CD4-positive, alpha-beta T cell treated with Interleukin-4 for 1 hour (primary cell): ENCODE measurements at regions not wholly inside any gene's neighbourhood (a gene's known extent, or its start where the extent isn't known, plus 50 kb on each side); places are given as distances from the start of the nearest gene placed in this dataset.

Experiments used
- DNase-seq, 2 donors: peaks; one replicate each; pipeline ENCODE4 v3.0.0-alpha.2; 2020 to 2022

DNA sequence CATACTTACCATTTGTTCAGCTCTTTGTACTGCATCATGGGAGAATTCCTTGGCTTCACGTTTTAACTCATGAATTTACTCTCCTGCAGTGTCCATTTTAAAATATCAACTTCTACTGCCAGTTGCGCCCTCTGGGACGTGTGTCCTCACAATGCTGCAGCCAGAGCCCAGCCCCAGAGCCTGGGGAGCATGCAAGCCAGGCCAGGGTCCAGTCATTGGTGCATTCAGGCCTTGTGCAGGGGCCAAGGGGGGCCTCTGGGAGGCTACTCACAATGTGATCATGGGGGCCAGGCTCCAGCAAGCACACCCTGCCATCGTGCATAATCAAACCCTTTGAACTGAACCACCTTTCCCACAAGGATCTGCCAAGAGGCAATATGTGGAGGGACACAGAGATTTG, 105.6 kb upstream of the CCDC112 start:
- DNase-seq: no peak

DNA sequence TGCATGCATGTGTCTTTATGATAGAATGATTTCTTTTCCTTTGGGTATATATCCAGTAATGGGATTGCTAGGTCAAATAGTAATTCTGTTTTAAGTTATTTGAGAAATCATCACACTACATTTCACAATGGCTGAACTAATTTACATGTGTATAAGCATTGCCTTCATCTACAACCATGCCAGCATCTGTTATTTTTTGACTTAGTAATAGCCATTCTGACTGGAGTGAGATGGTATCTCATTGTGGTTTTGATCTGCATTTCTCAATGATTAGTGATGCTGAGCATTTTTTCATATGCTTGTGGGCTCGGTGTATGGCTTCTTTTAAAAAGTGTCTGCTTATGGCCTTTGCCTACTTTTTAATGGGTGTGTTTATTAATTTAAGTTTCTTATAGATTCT, 102.3 kb upstream of the CCDC112 start:
- no peak for DNase-seq

DNA sequence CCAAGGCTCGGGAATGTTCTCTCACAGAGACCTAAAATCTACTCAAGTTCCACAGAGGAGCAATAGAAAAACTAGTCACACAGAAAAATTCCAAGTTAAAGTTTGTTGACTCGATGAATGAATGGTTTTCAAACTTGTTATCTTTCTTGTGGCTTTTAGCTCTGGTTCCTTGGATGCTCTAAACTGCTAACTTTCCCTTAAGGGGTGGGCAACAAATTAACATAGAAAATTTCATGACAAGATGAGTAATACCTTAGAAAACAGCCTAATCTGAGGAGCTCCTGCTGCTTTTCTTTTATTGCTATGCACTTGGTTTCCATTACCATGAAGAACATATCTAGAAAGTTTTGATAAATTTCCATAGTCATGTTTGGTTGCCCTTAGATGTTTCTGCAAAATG, 100.2 kb upstream of the CCDC112 start:
- no peak for DNase-seq

DNA sequence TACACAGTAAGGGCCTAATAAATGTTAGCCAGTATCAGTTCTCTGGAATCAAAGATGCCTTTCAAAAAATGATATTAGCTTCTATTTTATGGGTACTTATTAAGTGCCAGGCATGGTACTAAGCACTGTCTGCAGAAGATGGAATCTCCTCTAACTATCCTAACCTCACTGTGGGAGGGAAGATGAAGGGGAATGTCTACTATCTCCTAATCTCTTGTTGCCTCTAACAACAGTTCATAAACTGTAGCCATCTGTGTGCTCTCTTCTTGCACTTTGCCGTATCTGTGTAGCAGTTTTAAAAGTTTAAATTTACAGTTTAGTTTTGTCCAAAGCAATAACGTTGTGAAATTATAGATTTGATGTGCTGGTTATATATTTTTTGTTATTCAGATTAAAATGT, 99.6 kb upstream of the CCDC112 start:
- DNase-seq: no peak

DNA sequence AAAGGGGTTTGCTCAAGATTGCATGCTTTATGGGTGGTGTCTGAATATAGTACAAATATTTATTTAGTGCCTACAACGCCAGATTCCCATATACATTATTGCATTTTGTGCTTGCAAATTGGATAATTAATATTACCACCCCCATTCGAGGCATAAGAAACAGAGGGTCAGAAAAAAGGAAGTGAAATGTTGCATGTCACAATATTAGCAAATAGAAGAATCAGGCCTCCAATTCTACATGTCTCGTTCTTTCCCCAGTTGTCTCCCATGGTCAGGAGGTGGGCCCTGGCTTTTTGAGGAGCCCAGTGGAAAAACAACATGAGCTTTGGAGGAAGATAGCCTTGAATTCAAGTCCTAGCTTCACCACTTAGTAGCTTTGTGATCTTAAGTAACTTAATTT, 98.1 kb upstream of the CCDC112 start:
- DNase-seq: no peak

DNA sequence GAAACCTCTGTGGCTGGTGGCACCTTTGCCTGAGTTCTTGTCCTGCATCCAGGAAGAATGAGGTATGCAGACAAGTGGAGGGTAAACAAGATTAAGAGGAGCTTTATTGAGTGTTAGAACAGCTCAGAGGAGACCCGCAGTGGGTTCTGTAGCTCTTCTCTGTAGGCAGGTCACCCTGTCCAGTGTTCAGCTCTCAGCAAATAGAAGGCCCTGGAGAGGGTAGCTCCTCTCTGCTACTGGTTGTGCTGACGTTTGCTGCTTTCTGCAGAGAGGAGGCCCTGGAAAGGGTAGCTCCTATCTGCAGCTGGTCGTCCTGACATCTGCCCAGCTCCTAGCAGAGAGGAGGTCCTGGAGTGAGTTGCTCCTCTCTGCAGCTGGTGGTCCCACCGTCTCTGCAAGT, 96.8 kb upstream of the CCDC112 start:
- DNase-seq: no peak

DNA sequence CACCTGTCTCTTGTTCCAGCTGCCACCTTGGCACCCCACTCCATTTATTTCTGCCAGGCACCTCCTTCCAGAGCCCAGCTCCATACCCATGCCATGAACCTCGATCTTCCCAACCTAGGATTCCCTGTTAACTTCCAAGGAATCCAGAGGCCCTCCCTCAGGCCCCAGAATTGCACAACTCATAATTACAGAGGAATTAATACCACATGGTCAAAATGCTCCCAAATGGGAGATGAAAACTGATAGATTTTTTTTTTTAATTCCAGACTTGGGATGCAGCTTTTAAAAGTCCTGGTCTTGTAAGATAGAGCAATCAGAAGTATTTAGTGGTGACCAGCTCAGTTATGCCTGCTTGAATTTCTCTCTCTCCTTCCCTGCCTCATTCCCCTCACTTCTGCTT, 96.2 kb upstream of the CCDC112 start:
- DNase-seq: no peak

DNA sequence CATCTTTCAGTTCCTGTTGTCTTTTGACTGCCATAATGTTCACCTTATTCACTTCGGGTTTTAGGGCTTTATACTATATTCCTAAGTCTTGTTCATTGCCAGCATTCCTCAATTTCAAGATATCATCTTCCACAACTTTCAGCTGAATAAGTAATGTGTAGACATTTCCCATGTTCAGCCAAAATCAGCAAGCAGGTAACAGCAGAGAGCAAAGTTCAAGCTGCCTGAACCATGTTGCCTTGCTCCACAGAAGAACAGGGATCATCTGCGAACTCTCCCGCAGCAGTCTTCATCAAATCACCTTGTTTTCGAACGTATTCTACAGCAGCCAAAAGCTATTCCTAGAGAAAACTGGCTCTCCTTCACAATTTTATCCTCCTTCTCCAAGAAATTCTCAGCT, 95.3 kb upstream of the CCDC112 start:
- no peak for DNase-seq

DNA sequence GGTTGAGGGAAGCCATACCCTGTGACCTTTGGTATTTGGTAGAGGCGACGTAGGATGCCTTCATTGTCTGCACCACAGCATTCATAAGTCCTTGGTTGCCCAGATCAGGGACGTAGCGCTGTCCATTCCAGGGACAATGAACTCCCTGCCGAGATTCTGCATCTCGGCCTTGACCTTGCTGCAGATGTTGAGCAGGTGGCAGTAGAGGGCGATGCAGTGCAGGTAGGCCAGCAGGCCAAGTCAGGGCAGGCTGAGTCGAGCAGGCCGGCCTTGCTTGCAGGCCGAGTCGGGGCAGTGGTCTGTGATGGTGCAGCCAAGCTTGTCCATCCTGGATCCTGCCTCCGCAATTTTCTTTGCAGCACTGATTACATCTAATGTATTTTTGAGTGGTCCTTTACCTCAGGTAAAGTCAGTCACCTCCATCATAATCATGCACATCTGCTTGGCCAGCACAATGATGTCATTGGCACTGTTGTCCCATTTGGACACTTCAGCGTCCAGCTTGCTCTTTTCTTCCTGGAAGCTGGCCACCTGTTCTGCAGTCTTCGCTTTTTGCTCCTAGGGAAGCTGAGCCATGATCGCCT, 93.4 kb upstream of the CCDC112 start:
- DNase-seq: no peak

DNA sequence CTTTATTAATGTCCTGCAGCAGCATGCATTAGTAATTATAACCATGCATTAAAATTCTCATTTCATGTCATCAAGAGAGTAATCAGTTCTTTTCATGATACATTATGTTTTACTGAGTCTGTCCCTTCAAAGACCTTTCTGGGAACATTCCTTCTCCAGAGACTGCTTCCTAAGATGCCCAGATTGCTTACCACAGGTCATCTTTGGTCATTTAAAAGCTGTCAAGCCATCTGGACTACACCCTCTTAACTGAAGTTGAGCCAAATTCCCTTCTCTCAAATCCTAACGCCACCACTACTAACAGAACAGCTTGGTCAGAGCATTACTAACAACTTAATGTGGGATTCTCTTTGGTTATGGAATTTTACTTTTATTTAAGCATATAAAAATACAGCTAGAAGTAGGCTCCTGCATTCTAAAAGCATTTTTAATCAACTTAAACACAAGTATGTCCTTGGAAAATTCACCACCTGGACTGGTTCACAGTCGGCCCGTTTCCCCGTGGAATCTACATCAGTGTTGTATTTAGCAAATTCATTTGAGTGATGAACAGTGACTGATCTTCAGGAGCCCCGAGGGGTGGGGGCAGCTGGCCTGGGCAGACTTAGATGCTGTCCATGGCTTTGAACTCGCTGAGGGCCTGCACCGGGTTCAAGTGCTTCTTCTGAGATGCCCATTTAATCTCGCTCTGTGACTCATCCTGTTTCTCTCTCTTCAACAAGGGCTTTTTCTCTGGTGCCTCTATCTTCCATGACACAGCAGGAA, 92.8 kb upstream of the CCDC112 start:
- no peak for DNase-seq

DNA sequence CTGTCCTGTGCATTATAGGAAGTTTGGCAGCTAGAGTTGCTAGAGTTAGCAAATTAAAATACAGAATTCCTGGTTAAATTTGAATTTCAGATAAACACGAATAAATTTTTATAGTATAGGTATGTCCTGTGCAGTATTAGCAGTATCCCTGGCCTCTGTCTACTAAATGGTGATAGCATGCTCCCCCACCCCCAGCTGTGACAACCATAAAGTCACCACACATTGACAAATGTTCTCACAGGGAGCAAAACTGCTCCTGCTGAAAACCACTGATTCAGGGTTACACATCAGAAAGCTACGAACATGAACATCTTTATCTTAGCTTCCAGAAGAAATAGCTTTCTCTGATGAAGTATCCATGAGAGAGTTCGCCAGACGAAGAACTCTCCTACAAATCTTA, 91.8 kb upstream of the CCDC112 start:
- no peak for DNase-seq

DNA sequence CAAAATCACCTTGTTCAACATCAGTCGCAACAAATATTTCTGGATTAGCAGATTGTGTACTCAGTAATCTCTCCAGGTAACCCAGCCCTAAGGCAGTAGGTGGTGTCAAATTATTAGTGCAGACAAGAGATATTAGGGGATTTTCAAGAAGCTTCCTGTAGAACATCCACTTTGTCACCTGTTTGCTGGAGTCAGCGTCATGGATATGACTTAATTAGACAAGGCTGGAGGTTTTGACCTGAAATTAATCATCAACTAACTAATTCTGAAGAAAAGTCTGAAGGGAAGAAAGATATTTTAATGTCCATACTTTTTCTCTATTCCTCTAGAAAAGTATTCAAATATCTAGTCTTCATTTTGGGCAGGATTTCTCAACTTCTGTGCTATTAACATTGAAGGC, 91.4 kb upstream of the CCDC112 start:
- DNase-seq: no peak

DNA sequence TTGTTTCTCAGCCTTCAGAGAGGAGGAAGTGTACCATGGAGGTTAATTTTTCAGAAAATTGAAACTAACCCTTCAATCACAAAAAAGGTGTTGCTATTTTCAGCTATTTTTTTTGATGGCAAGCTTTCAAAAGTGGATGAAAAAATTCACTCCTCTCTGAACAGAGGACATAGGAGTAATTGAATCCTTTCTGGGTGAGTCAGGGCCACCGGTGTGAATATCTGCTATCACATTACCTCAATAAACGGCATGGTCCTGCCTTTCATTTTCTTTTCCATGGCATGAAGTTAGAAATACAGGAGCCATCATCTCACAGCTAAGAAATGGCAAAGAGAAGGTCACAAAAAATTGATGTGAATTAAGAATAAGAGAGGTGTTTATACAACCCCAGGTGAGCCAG, 90.2 kb upstream of the CCDC112 start:
- no peak for DNase-seq

DNA sequence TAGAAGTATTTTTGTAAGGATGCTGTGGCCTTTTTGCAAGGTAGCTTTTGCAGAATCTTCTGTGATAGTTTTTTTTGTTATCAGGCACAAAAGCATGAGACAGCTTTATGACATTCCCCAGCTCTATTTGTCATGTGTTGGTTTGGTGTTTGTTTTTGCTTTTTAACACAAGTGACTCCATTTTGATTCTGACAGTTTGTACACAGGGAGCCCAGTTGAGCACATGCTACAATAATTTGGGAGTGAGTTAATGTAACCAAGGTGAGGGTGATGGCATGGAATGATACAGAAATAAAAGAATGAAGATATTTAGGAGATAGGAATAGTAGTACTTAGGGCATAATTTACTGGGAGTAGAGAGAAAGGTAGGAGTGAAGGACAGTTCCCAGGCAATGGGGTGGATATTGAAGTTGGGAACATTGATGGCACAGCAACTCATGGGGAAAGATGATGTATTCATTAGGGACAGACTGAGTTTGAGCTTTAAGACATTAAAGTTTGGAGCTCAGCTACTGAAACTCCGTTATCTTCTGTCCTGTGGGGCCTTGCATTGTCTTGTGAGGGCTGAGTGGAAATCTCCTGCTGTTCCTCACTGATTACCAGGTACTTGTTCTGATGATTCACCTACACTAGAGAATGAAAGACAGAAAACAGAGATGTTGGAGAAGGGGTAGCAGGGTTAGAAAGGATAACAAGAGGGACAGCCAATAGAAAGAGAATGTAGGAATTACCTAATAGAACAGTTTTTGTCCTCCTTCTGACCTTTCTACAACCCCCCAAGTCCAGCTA, 88.3 kb upstream of the CCDC112 start:
- no peak for DNase-seq

DNA sequence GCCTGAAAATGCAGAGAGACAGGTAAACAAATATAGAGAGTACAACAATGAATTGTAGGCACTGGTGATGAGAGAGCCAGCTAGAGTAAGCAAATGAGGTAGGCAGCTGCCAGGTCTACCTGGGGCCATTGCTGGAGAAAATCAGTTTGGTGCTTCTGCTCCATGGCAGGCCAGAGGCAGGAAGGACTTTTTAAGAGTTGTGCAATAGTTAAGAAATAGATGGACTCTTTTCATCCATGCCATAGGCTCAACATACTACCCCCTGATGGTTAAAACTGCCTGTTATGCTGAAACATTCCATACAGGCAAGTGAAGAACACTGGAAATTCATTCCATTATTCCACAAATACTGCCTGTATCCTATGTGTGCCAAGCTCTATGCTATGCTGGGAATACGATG, 86.5 kb upstream of the CCDC112 start:
- no peak for DNase-seq

DNA sequence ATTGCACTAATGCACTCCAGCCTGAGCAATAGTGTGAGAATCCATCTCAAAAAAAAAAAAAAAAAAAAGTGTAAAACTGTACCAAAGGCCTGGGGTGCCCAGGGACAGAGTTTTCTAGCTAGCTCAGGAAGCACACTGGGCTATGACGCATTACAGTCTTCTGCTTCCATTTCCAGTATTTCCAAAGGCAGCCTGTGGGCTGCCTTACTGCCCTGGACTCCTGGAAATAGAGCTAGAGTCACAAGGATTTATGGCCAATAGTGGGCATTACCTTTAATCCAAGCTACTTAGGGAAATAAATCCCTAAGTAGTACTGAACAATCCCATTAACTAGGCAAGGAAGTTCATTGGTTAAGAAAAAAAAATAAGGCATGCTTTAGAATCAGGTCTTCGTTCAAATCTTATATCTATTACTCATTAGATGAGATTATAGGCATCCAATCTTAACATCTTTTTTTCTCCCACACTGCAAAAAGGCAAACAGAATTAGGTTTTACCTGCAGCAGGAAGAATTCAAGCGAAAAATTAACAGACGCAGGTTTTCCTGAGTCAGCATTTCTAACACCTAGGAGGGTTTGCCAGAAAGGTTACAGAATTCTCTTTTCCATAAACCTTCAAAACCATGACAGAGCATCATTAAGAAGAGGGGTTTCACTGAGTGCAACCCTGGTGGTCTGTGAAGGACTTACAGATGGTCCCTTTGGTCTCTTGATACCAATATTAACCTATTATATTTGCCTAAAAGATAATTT, 85.6 kb upstream of the CCDC112 start:
- no peak for DNase-seq

DNA sequence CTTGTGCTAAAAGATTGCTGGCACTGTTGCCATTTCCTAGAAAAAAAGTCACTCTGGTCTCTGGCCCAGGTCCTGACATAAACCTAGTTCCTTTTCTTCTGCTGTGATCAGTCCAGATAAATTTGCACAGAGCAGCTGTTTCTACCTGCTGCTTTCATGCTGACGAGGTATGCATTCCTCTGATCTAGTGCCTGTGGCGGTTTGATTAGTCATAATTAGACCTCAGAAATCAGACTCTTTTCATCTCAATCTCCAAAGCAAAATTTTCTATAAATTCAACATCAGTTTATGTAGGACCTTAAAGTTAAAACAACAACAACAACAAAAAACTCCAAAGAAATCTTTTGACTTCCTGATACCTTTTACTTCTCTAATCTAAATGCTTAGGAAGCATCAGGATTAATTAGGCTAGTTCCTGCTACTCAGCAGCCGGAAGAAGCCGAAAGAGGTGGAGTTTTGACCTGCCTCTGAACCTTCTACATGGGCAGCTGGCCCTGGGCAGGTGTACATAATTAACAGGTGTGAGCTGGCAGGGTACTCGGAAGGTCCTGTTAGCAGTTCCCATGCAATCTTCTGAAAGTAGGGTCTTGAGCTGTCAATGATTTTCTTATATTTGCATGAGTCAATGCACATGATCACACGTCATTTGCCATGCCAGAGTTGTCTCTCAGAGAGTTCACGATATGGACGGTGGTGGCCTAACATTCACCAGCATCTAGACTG, 83.3 kb upstream of the CCDC112 start:
- no peak for DNase-seq

DNA sequence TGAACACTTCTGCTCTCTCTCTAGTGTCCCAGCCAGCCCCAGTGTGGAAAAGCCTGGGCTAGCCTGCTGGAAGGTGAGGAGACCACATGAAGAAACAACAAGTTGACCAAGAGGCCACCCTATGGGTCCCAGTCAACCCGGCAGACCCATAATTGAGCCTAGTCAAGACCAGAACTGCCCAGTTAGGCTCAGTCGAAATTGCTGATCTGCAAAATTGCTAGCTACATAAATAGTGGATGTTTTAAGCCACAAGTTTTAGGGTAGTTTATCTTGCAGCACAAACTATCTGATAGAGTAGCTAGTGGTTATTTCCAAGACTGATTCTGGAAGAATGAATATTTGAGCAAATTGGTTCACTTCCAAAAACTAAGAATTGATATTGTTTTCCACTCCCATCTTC, 82.3 kb upstream of the CCDC112 start:
- DNase-seq: no peak

DNA sequence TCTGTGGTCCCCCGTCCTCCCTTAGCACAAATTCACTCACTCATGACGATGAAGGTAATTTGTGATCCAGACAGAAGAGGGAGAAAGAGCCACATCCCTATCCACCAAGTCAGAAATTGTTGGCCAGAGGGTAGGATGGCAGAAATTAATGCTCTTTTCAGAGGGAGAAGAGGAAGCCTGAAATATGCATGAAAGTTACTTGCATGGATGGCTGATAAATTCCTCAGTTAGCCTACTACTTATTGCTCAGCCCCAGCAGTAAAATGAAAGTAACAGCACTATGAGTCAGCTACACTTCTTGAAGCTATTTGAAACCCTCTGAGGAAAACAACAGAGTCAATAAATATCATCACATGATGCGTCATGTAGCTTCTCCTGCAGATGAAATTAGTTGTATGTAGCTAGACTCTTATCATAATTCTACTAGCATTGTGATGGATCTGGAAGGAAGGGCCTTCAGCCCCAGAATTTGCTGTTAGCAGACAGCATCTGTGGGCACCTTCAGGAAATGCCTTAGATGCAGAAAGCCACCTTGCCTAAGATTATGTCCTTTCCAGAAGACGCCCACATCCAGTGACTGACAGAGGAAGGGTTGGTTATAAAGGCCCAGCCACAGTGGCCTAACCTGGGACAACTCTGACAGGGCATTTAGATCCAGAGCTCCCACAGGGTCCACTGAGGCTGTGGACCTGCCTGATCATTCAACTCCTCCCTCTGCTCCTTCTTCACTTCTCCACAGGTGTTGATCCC, 81.2 kb upstream of the CCDC112 start:
- no peak for DNase-seq

DNA sequence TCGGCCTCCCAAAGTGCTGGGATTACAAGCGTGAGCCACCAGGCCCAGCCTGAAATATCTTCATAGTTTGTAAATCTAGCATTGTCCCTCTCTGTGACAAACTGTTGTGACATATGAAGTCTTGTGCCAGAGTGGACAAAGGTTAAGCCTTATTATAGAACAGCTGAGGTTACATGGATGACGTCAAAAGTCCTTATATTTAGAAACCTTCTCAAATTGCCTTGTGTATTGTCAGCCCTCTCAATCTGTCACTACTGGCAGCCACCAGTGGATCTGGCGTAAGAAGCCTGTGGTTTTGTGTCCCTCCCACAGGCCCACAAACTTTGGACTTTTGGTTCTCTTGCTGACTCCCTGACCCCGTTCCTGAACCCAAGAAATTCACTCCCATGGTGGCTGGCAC, 79.4 kb upstream of the CCDC112 start:
- no peak for DNase-seq

DNA sequence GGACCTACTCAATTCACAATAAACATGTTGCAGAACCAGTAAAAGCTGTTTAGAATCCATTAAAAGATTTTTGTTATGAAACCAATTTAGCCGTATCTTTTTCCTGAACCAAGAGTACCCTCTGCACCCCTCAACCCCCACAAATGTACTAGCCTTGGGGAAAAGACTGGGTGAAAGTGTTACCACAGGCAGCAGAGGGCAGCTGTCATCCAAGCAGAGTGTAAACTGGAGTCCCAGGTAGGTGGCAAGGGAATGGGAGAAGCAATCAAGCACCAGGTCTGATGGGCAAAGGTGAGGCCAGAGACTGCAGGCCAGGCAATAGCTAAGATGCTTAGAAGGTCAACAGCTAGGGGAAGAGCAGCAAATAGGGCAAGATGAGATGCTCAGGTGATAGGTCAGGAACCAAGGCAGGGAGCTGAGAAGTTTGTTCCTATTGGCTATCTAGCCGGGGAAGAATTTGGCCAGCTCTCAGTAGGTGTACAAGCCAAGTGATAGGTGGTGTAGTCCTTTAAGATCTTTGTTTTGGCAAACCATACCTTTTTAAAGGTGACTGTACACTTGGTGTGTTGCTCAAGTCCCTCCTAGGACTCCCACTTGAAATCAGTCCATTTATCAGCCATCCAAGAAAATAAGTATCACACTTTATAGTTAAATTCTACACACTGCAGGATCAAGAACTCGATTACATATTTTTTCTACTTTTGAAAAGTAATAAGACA, 77.8 kb upstream of the CCDC112 start:
- no peak for DNase-seq
